DMS 273 (cell line): ENCODE measurements at regions not wholly inside any gene's neighbourhood (a gene's known extent, or its start where the extent isn't known, plus 50 kb on each side); places are given as distances from the start of the nearest gene placed in this dataset.
"Not testable (repeated sequence)": the region's sequence is repeated elsewhere in the genome, so short reads cannot be mapped to it uniquely, and the experiment has no call there.

Source experiments
- DNase-seq: peaks from one replicate; lab custom pipeline; 2025; ENCODE audit not compliant: unreplicated experiment; lab: John Stamatoyannopoulos, UW

- DNase-seq = no peak
Measured at GRCh38 chr16:51869176-51869575, 677.8 kb downstream of the TOX3 start.

DNA sequence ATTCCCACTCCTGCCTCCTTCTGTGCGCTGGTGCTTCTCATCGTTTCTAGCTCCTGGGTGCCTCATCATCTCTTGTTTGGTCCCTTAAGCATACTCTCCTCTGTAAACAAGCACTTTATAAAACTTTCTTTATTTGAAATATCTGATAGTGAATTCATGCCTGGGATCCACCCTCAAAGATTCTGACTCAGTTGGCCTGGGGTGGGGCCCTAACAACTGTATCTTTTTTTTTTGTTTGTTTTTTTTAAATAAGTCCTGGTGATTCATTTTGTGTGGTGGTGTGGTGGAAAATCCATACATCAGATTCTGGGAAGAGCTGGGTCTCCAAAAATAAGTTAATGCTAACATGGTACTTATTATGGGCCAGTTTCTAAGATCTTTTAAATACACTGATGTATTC lies 678.3 kb downstream of the TOX3 start:
- no peak for DNase-seq

DNA sequence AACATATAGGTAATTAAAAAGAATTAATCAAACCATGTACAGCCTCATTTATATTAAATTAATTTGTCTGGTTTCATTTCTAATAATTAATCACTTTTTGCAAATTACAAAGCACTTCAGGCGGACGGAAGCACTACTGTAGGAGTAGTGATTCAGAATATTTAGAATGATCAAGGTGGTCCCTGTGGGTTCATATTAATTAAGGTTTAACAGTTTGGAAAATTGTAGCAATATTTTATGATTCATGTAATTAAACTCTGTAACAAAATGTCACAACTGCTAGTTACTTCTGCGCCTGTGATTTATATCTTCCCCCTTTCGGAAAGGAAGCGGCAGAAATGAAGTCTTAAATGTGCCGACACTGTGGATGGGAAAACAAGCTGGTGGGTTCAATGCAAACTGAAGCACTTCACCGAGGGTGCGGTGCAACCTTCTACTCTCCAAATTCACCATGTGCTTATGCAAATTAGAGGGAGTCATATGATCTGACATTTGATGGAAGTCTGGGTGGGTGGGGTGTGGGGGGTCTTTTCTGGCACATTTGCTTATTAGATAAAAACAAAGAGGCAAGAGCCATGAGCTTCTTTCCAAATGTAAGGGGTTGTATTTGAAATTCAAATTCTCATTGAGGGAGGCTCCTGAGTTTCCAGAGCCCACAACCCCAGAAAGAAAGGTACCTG lies 679.4 kb downstream of the TOX3 start:
- no peak for DNase-seq

DNA sequence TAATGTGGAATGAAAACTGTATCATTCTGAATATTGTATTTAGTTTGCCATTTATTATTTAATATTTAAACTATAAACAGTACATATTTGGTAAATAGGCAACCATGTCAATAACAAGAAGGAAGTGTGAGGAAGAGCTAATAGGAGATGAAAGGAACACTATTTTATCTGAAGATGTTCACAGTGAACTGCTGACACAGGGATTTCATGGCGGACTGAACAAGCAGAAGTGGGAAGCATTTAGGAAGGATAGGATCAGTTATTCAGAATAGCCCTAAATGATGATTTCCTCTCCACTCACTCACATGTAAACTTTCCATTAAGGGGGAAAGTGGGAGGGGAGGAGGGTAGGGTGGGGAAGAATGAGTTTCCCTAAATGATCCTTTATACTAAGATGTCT lies 682.4 kb downstream of the TOX3 start:
- no peak for DNase-seq

DNA sequence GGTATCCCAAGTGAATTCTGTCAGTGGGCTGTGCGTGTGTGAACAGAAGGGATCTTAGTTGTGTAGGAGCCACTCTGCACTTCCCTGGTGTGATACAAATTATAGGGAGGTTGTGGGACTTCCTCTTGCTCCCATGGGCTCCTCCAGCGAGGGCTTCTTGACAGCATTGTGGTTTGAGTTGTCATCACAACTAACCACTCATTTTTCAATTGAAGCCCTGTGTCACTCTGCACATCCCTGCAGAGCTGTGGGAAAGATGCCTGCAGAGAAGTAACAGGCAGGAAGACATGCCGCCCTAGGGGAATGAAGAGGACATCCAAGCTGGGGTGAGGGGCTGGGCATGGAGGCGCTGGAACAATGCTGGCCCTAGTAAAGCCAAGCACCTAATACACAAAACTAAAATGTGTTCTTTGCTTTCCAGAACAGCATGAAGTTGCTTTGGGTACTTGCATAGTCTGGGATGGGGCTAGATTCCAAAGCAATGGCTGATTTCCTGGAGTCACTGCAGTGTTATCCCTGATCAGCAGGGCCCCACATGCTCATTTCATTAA lies 692.5 kb downstream of the TOX3 start:
- DNase-seq = no peak

- no peak for DNase-seq
Measured at GRCh38 chr16:51853586-51853985, 693.4 kb downstream of the TOX3 start.

- DNase-seq = no peak
Measured at GRCh38 chr16:51852892-51853291, 694.1 kb downstream of the TOX3 start.

DNA sequence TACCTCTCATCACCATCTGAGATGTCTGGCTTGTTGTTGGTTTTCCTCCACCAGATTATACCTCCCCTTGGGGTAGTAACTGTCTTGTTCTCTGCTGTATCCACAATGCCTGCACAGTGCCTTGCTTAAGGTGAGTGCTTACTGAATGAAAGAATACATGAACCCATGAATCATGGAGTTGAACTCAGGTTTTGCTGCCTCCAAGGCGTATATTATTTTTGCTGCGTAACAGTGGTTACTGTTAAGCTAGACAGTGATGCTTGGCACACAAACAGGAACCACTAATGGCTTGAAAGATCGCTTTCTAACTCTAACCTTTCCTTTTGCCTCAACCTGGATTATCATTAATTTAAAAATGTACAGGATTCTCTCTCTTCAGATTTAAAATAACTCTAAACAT lies 695.8 kb downstream of the TOX3 start:
- no peak for DNase-seq

- no peak for DNase-seq
Measured at GRCh38 chr16:51849715-51850114, 697.2 kb downstream of the TOX3 start.

GRCh38 chr16:51845586-51846305 lies 694.7 kb upstream of the SALL1 start:
- DNase-seq = no peak

- DNase-seq = no peak
Measured at GRCh38 chr16:51839727-51840462, 688.8 kb upstream of the SALL1 start.

DNA sequence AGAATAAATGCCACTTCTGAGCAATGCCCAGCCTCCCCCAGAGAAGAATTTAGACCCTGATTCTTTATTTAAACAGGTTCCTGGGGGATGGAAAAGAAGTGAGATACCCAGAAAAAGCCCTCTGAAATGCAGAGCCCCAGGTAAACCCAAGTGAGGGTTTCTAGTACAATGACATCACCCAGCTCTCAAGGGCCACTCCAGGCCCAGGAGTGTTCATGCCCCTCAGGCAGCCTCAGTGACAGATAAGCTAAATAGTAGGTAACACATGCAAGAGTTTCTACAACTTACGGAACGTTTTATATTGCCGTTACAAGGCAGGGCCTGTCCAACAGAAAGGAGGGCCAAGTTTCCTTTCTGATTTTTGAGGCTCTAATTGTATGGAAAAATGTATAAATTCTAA lies 683.7 kb upstream of the SALL1 start:
- DNase-seq = no peak

DNA sequence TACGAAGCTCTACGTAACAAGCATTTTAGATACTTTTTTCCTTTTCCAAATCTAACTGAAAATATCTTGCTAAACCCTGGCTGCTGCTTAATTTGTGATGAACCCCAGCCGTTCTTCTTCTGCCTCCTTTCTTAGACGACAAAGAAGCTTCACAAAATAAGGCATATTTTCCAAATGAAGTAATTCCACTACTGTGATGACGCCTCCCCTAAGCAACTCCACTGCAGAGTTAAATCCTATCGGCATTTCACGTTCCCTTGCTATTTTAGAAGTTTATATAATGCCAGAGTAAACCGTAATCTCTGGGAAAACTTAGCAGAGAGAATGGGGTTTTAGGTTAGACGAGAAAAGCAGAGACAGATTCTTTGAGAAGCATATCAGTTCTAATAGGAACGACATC lies 683.1 kb upstream of the SALL1 start:
- no peak for DNase-seq

DNA sequence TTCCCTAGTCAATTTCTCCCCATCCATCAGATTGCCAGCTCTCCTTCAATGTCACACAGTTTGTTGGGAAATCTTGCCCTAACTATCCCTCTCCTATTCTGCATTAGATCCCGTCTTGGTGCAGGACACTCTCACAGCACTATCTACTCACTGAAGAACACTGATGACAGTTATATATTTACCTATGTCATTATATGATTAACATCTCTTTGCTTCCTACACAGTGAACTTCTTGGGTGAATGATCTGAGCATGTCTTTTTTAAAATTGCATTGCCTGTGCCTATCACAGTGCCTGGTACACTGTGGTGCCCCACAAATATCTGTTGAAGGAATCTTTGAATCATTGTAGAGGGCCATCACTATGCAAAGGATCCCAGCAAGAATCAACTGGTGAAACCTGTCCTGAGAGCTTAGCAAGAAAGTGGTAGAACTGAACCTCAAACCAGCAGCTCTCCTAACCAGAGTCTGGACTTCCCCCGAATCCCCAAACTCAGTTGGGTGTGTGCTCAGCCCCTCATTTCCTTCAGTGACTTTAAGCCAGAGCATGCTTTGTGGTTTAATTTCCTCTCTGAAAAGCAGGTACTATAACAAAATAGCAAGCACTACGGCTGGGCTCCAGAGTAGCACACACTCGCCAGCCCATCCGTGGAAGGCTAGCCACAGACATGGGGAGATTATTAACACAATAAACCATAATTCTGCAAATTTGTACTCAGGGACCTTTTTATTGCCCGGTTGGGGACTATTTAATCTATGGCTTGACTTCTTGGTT lies 680.7 kb upstream of the SALL1 start:
- no peak for DNase-seq

GRCh38 chr16:51831034-51831433 lies 680.0 kb upstream of the SALL1 start:
- not testable (repeated sequence) for DNase-seq

DNA sequence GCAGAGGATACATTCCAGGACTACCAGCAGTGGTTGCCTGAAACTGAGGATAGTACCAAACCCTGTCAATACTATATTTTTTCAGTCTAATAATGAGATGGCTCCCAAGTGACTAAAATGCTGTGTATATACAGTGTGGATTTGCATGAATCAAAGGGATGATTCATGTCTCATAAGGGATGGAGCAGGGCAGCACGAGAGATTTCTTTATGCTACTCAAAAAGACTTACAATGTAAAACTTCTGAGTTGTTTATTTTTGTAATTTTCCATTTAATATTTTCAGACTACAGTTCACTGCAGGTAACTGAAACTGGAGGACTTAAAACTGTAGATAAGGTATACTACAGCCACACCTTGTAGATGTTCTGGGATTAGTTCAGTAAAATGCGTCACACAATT lies 674.7 kb upstream of the SALL1 start:
- DNase-seq = no peak

- no peak for DNase-seq
Measured at GRCh38 chr16:51822471-51822870, 671.4 kb upstream of the SALL1 start.

DNA sequence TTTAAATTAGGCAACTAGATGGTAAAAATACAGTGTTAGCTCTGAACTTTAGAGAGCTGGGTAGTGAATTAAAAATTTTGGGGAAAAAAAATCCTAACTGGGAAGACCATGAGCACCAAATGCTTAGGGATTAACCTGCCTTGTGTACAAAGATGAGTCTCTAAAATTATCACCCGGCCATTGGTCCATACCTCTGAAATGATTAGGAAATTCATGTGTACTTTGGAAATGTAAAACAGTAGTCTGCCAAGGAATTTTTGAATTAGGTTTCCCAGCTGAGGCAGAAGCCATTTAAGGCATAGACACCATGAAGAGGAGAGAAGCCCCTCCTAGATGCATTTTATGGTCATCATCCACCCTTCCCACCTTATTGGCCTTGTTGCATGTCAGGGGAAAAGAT lies 670.5 kb upstream of the SALL1 start:
- DNase-seq = no peak

GRCh38 chr16:51820176-51820575 lies 669.1 kb upstream of the SALL1 start:
- no peak for DNase-seq

DNA sequence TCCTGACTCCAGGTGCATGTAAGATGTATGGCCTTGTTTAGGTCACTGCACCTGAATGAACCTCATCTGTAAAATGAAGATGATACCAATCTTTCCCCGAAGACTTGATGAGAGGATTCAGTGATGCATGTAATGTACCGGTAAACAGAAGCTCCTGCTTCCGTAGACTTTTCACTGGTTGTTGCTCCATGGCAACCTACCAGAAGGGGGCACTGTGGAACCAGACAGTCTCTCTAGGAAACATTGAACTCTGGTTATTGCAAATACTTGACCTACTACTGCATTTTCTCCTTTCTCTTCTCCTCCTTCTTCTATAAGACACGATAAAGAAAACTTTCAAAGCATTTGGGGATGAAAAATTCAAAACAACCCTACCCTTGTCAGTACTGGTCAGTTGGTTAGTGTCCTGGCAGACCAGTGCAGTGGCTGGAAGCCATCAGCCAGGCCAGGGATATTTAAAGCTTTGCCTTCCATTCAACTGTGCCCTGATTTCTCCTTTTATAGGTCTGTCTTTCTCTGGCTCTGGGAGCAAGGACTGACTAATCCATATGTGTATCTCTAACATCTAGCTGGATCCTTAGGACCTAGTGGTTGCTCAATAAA lies 667.4 kb upstream of the SALL1 start:
- peak; percentile 75 for DNase-seq

DNA sequence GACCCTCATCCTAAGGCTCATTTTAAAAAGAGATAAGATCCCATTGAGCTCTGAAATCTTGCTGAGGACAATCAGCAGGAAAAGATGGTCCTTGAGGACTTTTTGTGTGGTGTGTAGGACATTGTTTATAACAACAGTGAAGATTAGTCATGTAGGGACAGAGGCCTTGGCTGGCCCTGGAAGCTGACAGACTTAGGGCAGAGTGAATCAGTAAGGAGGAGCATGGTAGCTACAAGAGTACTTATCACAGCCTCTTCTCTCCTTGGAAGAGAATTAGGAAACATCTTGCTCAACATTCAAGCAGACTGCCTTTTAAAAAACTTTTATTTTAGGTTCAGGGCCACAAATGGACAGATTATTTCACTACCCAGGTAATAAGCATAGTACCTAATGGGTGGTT lies 665.9 kb upstream of the SALL1 start:
- no peak for DNase-seq
